ENCODE measurements at regions not wholly inside any gene's neighbourhood (a gene's known extent, or its start where the extent isn't known, plus 50 kb on each side); places are given as distances from the start of the nearest gene placed in this dataset.
"Not testable (repeated sequence)": the region's sequence is repeated elsewhere in the genome, so short reads cannot be mapped to it uniquely, and the experiment has no call there.

DNA sequence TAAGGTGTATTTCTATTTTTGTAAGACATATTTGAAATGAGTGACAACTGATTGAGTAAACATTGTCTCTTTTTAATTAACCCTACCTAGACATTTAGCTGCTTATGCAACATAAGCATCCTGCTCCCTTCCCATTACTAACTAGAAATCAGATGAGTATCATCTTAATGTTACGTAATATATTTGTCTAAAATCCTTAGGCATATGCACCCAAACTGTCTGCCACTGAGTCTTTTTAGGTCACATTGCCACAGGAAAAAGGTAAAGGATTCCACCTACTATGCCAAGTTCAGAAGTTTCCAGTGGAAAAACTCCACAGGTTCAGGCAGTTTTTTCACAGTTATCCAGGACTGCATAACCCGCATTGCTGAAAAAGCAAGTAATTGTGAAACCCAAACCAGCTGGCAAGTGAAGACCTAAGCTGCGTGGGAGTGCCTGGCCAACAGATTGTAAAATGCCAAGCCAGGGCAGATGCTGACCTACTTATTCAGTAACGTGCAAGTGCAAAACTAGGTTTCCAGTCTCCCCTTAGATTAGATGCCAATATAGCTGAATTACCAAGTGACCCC lies 983.7 kb downstream of the GATA3 start:
- no peaks in the 10 kb centered on the region for H3K36me3 ChIP-seq (ENCODE audit: insufficient read depth, low read length)
- H3K4me1 ChIP-seq (ENCODE audit: low read length): no peaks in the 10 kb centered on the region
- H3K27ac ChIP-seq (ENCODE audit: low read length): no peak overlapping the region
- DNase-seq: no peak
- H3K79me2 ChIP-seq (ENCODE audit: low read length): no peaks in the 10 kb centered on the region
- H3K9me2 ChIP-seq (replicated peaks; ENCODE audit: insufficient read depth, low read length): no peaks in the 10 kb centered on the region
- H3K9me3 ChIP-seq (ENCODE audit: low read length): no peaks in the 10 kb centered on the region
- no peaks in the 10 kb centered on the region for H3K27me3 ChIP-seq (ENCODE audit: low read length)
- no peak overlapping the region for H3K9ac ChIP-seq (ENCODE audit: low read length)
- H3K4me3 ChIP-seq (ENCODE audit: low read length): no peak overlapping the region
- H3K4me2 ChIP-seq (ENCODE audit: low read depth, low read length, poor library complexity, severe bottlenecking): no peak overlapping the region
- no peak overlapping the region for H2AFZ ChIP-seq (ENCODE audit: low read length)
- no peaks in the 10 kb centered on the region for H4K20me1 ChIP-seq (ENCODE audit: insufficient read depth, low read depth, low read length)

DNA sequence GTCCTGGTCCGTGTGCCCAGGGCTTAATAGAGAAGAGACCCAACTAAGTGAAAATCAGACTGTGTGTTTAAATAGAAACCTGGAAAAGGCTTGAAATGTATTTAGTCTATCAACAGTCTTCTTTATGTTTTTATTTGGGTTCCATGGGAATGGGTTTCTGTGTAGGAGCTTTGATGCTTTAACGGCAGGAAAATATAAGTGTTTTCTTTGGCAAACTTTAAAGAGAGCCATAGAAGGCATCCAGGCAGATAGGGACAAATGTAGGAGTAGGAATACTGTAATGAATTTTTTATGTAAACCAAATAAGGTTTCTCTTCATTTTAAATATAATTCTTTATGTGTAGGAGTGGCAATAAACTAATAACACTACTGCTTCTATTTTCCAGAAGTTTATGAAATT lies 989.0 kb downstream of the GATA3 start:
- no peaks in the 10 kb centered on the region for H3K4me1 ChIP-seq (ENCODE audit: low read length)
- no peak overlapping the region for H3K4me2 ChIP-seq (ENCODE audit: low read depth, low read length, poor library complexity, severe bottlenecking)
- no peaks in the 10 kb centered on the region for H4K20me1 ChIP-seq (ENCODE audit: insufficient read depth, low read depth, low read length)
- DNase-seq: no peak
- no peaks in the 10 kb centered on the region for H3K79me2 ChIP-seq (ENCODE audit: low read length)
- H3K4me3 ChIP-seq (ENCODE audit: low read length): no peak overlapping the region
- H3K9ac ChIP-seq (ENCODE audit: low read length): no peak overlapping the region
- H3K9me2 ChIP-seq (replicated peaks; ENCODE audit: insufficient read depth, low read length): no peaks in the 10 kb centered on the region
- H3K36me3 ChIP-seq (ENCODE audit: insufficient read depth, low read length): no peaks in the 10 kb centered on the region
- H3K9me3 ChIP-seq (ENCODE audit: low read length): no peaks in the 10 kb centered on the region
- no peak overlapping the region for H3K27ac ChIP-seq (ENCODE audit: low read length)
- no peak overlapping the region for H2AFZ ChIP-seq (ENCODE audit: low read length)
- no peaks in the 10 kb centered on the region for H3K27me3 ChIP-seq (ENCODE audit: low read length)

DNA sequence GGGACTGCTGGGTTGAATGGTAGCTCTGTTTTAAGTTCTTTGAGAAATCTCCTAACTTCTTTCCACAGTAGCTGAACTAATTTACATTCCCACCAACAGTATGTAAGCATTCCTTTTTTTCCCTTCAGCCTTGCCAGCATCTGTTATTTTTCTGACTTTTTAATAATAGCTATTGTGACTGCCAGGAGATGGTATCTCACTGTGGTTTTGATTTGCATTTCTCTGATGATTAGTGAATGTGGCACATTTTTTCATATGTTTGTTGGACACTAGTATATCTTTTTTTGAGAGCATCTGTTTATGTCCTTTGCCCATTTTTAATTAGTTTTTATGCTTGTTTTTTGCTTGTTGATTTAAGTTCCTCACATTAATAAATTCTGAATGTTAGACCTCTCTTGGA lies 990.8 kb downstream of the GATA3 start:
- no peak overlapping the region for H2AFZ ChIP-seq (ENCODE audit: low read length)
- no peak overlapping the region for H3K4me3 ChIP-seq (ENCODE audit: low read length)
- no peaks in the 10 kb centered on the region for H3K79me2 ChIP-seq (ENCODE audit: low read length)
- H3K36me3 ChIP-seq (ENCODE audit: insufficient read depth, low read length): no peaks in the 10 kb centered on the region
- no peaks in the 10 kb centered on the region; the same call in 1 of the 2 replicates for H3K9me2 ChIP-seq (replicated peaks; ENCODE audit: insufficient read depth, low read length)
- H3K4me2 ChIP-seq (ENCODE audit: low read depth, low read length, poor library complexity, severe bottlenecking): no peak overlapping the region
- no peaks in the 10 kb centered on the region for H4K20me1 ChIP-seq (ENCODE audit: insufficient read depth, low read depth, low read length)
- no peak overlapping the region for H3K27ac ChIP-seq (ENCODE audit: low read length)
- no peaks in the 10 kb centered on the region for H3K27me3 ChIP-seq (ENCODE audit: low read length)
- DNase-seq: no peak
- no peaks in the 10 kb centered on the region for H3K9me3 ChIP-seq (ENCODE audit: low read length)
- no peak overlapping the region for H3K9ac ChIP-seq (ENCODE audit: low read length)
- H3K4me1 ChIP-seq (ENCODE audit: low read length): no peaks in the 10 kb centered on the region

DNA sequence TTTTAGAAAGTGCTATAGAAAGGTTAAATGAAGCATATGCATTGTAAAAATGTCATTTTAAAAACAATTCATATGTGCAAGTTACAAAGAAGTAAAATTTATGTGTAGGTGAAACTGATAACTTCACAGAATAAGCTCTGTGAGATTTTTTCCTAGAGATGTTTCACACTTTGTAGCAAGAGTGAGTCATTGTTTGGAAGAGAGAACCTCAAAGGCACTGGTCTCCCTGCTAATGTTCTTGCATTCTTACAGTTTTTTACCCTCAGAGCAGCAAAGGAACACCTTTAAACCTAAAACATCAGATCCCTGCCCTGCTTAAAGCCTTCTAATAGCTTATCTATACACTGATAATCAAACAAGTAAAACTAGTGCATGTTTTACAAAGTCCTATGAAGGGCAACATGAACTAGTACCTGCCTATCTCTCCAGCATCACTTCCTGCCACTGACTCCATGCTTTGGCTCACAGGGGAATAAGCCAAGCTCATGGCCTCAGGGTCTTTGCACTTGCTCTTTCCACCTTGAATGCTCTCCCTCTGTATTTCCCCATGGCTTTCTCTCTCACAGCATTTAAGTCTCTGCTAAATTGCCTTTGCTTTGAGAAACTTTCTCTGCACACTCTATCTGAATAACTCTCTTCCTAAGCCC lies 997.0 kb downstream of the GATA3 start:
- no peak overlapping the region for H3K27ac ChIP-seq (ENCODE audit: low read length)
- H3K9ac ChIP-seq (ENCODE audit: low read length): no peak overlapping the region
- H4K20me1 ChIP-seq (ENCODE audit: insufficient read depth, low read depth, low read length): no peaks in the 10 kb centered on the region
- H2AFZ ChIP-seq (ENCODE audit: low read length): no peak overlapping the region
- DNase-seq: no peak
- H3K27me3 ChIP-seq (ENCODE audit: low read length): no peaks in the 10 kb centered on the region
- no peaks in the 10 kb centered on the region; the same call in 1 of the 2 replicates for H3K9me2 ChIP-seq (replicated peaks; ENCODE audit: insufficient read depth, low read length)
- H3K9me3 ChIP-seq (ENCODE audit: low read length): peaks cover 3% of the 10 kb centered on the region; the same call in 1 of the 2 replicates
- H3K4me2 ChIP-seq (ENCODE audit: low read depth, low read length, poor library complexity, severe bottlenecking): no peak overlapping the region
- no peaks in the 10 kb centered on the region for H3K36me3 ChIP-seq (ENCODE audit: insufficient read depth, low read length)
- H3K4me3 ChIP-seq (ENCODE audit: low read length): no peak overlapping the region
- no peaks in the 10 kb centered on the region for H3K4me1 ChIP-seq (ENCODE audit: low read length)
- H3K79me2 ChIP-seq (ENCODE audit: low read length): no peaks in the 10 kb centered on the region

DNA sequence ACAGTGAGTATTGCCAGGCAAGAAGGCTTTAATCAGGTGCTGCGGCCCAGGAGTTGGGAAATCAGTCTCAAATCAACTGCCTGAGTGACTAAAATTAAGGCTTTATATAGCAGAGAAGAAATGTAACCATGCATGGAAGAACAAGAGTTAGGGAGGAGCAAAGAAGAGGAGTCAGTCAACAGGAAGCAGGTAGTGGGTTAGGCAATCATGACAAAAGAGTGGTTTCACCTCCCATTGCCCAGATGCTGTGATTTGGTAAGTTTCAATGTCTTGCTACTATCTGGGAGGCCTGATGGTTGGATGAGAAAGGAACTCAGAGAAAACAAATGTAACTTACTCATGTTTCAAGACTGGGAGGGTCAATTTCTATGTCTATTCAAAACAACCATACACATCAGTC lies 998.3 kb downstream of the GATA3 start:
- peaks cover 3% of the 10 kb centered on the region; the same call in 1 of the 2 replicates for H3K9me3 ChIP-seq (ENCODE audit: low read length)
- H3K4me1 ChIP-seq (ENCODE audit: low read length): no peaks in the 10 kb centered on the region
- no peaks in the 10 kb centered on the region; the same call in 1 of the 2 replicates for H3K9me2 ChIP-seq (replicated peaks; ENCODE audit: insufficient read depth, low read length)
- H4K20me1 ChIP-seq (ENCODE audit: insufficient read depth, low read depth, low read length): no peaks in the 10 kb centered on the region
- no peaks in the 10 kb centered on the region for H3K79me2 ChIP-seq (ENCODE audit: low read length)
- no peak overlapping the region for H3K9ac ChIP-seq (ENCODE audit: low read length)
- H3K27ac ChIP-seq (ENCODE audit: low read length): no peak overlapping the region
- H2AFZ ChIP-seq (ENCODE audit: low read length): no peak overlapping the region
- no peaks in the 10 kb centered on the region for H3K27me3 ChIP-seq (ENCODE audit: low read length)
- no peaks in the 10 kb centered on the region for H3K36me3 ChIP-seq (ENCODE audit: insufficient read depth, low read length)
- H3K4me3 ChIP-seq (ENCODE audit: low read length): no peak overlapping the region
- H3K4me2 ChIP-seq (ENCODE audit: low read depth, low read length, poor library complexity, severe bottlenecking): no peak overlapping the region
- DNase-seq: no peak

DNA sequence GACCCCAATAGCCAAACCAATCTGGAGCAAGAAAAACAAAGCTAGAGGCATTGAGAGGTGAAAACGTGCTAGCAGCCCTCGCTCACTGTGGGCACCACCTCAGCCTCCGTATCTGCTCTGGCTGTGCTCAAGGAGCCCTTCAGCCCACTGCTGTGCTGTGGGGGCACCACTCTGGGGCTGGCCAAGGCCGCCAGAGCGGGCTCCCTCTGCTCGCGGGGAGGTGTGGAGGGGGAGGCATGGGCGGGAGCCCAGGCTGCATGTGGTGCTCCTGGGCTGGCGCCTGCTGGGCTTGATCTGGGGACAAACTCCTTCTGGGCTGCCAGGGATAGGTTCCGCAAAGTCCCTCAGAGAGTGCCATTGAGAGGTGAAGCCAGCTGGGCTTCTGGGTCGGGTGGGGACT lies 1002.0 kb downstream of the GATA3 start:
- H3K9me2 ChIP-seq (replicated peaks; ENCODE audit: insufficient read depth, low read length): no peaks in the 10 kb centered on the region
- H2AFZ ChIP-seq (ENCODE audit: low read length): no peak overlapping the region
- H4K20me1 ChIP-seq (ENCODE audit: insufficient read depth, low read depth, low read length): no peaks in the 10 kb centered on the region
- no peak overlapping the region for H3K4me2 ChIP-seq (ENCODE audit: low read depth, low read length, poor library complexity, severe bottlenecking)
- H3K79me2 ChIP-seq (ENCODE audit: low read length): no peaks in the 10 kb centered on the region
- DNase-seq: no peak
- H3K4me1 ChIP-seq (ENCODE audit: low read length): no peaks in the 10 kb centered on the region
- no peaks in the 10 kb centered on the region for H3K27me3 ChIP-seq (ENCODE audit: low read length)
- H3K4me3 ChIP-seq (ENCODE audit: low read length): no peak overlapping the region
- peaks cover 3% of the 10 kb centered on the region; the same call in 1 of the 2 replicates for H3K9me3 ChIP-seq (ENCODE audit: low read length)
- no peak overlapping the region for H3K27ac ChIP-seq (ENCODE audit: low read length)
- no peak overlapping the region for H3K9ac ChIP-seq (ENCODE audit: low read length)
- H3K36me3 ChIP-seq (ENCODE audit: insufficient read depth, low read length): no peaks in the 10 kb centered on the region

DNA sequence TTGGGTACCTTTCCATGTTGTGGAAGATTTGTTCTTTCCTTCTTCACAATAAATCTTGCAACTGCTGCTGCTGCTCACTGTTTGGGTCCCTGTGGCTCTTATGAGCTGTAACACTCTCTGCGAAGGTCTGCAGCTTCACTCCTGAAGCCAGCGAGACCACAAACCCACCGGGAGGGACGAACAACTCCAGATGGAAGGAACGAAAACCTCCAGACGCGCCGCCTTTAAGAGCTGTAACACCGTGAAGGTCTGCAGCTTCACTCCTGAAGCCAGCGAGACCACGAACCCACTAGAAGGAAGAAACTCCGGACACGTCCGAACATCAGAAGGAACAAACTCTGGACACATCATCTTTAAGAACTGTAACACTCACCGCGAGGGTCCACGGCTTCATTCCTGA lies 1002.8 kb downstream of the GATA3 start:
- DNase-seq; H2AFZ ChIP-seq (ENCODE audit: low read length); H3K9me3 ChIP-seq (ENCODE audit: low read length); H3K27me3 ChIP-seq (ENCODE audit: low read length); H3K79me2 ChIP-seq (ENCODE audit: low read length); H3K4me1 ChIP-seq (ENCODE audit: low read length); H3K36me3 ChIP-seq (ENCODE audit: insufficient read depth, low read length); H3K4me2 ChIP-seq (ENCODE audit: low read depth, low read length, poor library complexity, severe bottlenecking); H3K9me2 ChIP-seq (replicated peaks; ENCODE audit: insufficient read depth, low read length); H4K20me1 ChIP-seq (ENCODE audit: insufficient read depth, low read depth, low read length); H3K9ac ChIP-seq (ENCODE audit: low read length); H3K4me3 ChIP-seq (ENCODE audit: low read length); H3K27ac ChIP-seq (ENCODE audit: low read length): not testable (repeated sequence)

DNA sequence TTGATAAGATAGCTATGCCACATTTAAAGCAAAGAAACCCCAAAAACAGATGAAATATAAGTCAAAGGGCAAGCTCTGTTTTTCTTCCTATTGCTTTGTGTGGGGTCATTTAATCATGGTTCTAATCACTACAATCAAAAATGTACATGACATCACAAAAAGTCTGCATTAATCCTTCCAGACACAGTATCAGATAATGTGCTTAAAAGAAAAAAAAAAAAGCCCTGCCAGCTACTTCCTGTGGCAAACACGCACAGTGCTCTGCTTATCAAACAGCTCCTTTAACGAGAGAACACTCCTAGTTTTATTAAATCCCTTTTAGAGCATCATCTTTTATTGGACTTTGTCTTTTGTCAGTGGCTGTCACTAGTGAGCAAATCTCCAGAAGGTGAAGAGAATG lies 1005.8 kb downstream of the GATA3 start:
- Histone ChIP-seq H3K27ac (ENCODE audit: low read length) (no peak overlapping the region), H3K9ac (ENCODE audit: low read length) (no peak overlapping the region), H4K20me1 (ENCODE audit: insufficient read depth, low read depth, low read length) (no peaks in the 10 kb centered on the region), H3K4me1 (ENCODE audit: low read length) (no peaks in the 10 kb centered on the region), H3K27me3 (ENCODE audit: low read length) (no peaks in the 10 kb centered on the region), H3K9me2 (replicated peaks; ENCODE audit: insufficient read depth, low read length) (no peaks in the 10 kb centered on the region), H3K9me3 (ENCODE audit: low read length) (peaks cover 3% of the 10 kb centered on the region; the same call in 1 of the 2 replicates), H3K4me3 (ENCODE audit: low read length) (no peak overlapping the region), H3K36me3 (ENCODE audit: insufficient read depth, low read length) (no peaks in the 10 kb centered on the region), H3K4me2 (ENCODE audit: low read depth, low read length, poor library complexity, severe bottlenecking) (no peak overlapping the region), H2AFZ (ENCODE audit: low read length) (no peak overlapping the region), H3K79me2 (ENCODE audit: low read length) (no peaks in the 10 kb centered on the region)
- no peak for DNase-seq

Measured in Karpas-422 (cell line).